OCI-LY7 (cell line): ENCODE measurements at regions not wholly inside any gene's neighbourhood (a gene's known extent, or its start where the extent isn't known, plus 50 kb on each side); places are given as distances from the start of the nearest gene placed in this dataset.

ENCODE experiments used
- CTCF ChIP-seq: fragments of 200-600 bp; sonication (generic); conservative IDR thresholded peaks from 2 replicates; pipeline ENCODE4 v1.5.1; 2014; ENCODE audit warnings: mild to moderate bottlenecking, antibody characterized with exemption, low read length, moderate library complexity, mixed read lengths
- EZH2phosphoT487 ChIP-seq: fragments of 200-600 bp; sonication (generic); IDR thresholded peaks from 2 replicates; pipeline ENCODE4 v1.6.1; 2018; ENCODE audit warnings: low read depth, borderline replicate concordance, mild to moderate bottlenecking, mixed run types, antibody characterized with exemption, low read length, moderate library complexity, mixed read lengths

GRCh38 chr6:84514089-84514971, 250.1 kb downstream of the TBX18 start:
- TF ChIP-seq CTCF, result no peak
- no peak for TF ChIP-seq EZH2phosphoT487
